Keratinocyte (primary cell): ENCODE measurements at regions not wholly inside any gene's neighbourhood (a gene's known extent, or its start where the extent isn't known, plus 50 kb on each side); places are given as distances from the start of the nearest gene placed in this dataset.

Experiments used
- DNase-seq: peaks from one replicate; pipeline ENCODE4 v3.0.0-alpha.2; 2011; ENCODE audit warnings: low read depth, missing footprints, low spot score
- FAIRE-seq: peaks from 2 replicates; lab custom pipeline; 2011; peaks lifted over from hg19 to GRCh38; lab: Jason Lieb, UNC
- H2AFZ ChIP-seq: 2 replicates; pipeline ENCODE4 v1.6.0; 2012; ENCODE audit warnings: low read length, control low read depth, inconsistent platforms; ENCODE audit not compliant: control insufficient read depth
- H3K27ac ChIP-seq: 2 replicates; pipeline ENCODE4 v1.5.1; 2011; ENCODE audit warnings: low read length; ENCODE audit not compliant: control insufficient read depth, insufficient read depth
- H3K27me3 ChIP-seq: 3 replicates; pipeline ENCODE4 v1.6.0; 2011; ENCODE audit warnings: low read length; ENCODE audit not compliant: control insufficient read depth, insufficient read depth; ENCODE audit errors: extremely low read depth
- H3K36me3 ChIP-seq, 2 experiments: 2 replicates in 1 of 2; 3 replicates in 1 of 2; pipeline ENCODE4 v1.5.1; 2011; ENCODE audit warnings: low read length in 2 of 2, mild to moderate bottlenecking in 1 of 2; ENCODE audit not compliant: control insufficient read depth in 2 of 2, insufficient read depth in 2 of 2; ENCODE audit errors: extremely low read depth in 1 of 2
- H3K4me1 ChIP-seq: 3 replicates; pipeline ENCODE4 v1.5.1; 2011; ENCODE audit warnings: low read length; ENCODE audit not compliant: control insufficient read depth, insufficient read depth; ENCODE audit errors: extremely low read depth
- H3K4me2 ChIP-seq: 3 replicates; pipeline ENCODE4 v1.6.0; 2011; ENCODE audit warnings: low read depth, low read length; ENCODE audit not compliant: control insufficient read depth, insufficient read depth; ENCODE audit errors: extremely low read depth
- H3K4me3 ChIP-seq, 3 experiments: fragments of 200-600 bp in 1 of 3; sonication (generic) in 1 of 3; 2 replicates in 2 of 3; 3 replicates in 1 of 3; pipeline ENCODE4 v1.5.1; 2011 to 2016; ENCODE audit warnings: low read length in 3 of 3, mild to moderate bottlenecking in 3 of 3, control low read depth in 2 of 3, inconsistent platforms in 1 of 3, low read depth in 1 of 3, mixed read lengths in 1 of 3, mixed run types in 1 of 3, moderate library complexity in 1 of 3; ENCODE audit not compliant: control insufficient read depth in 2 of 3, insufficient read depth in 2 of 3; ENCODE audit errors: extremely low read depth in 1 of 3
- H3K79me2 ChIP-seq: 2 replicates; pipeline ENCODE4 v1.6.0; 2012; ENCODE audit warnings: low read length; ENCODE audit not compliant: control insufficient read depth, insufficient read depth
- H3K9ac ChIP-seq: 3 replicates; pipeline ENCODE4 v1.6.0; 2011; ENCODE audit warnings: low read length; ENCODE audit not compliant: control insufficient read depth, insufficient read depth; ENCODE audit errors: extremely low read depth
- H3K9me1 ChIP-seq: 3 replicates; pipeline ENCODE4 v1.6.0; 2011; ENCODE audit warnings: low read length; ENCODE audit not compliant: control insufficient read depth, insufficient read depth; ENCODE audit errors: extremely low read depth
- H3K9me3 ChIP-seq: 2 replicates; pipeline ENCODE4 v1.5.1; 2012; ENCODE audit warnings: low read depth, low read length; ENCODE audit not compliant: control insufficient read depth
- H4K20me1 ChIP-seq: 3 replicates; pipeline ENCODE4 v1.6.0; 2011; ENCODE audit warnings: low read length; ENCODE audit not compliant: control insufficient read depth, insufficient read depth; ENCODE audit errors: extremely low read depth
- CTCF ChIP-seq, 3 experiments: IDR thresholded peaks in 1 of 3; conservative IDR thresholded peaks in 1 of 3; optimal IDR thresholded peaks in 1 of 3; 2 replicates in 2 of 3; 3 replicates in 1 of 3; pipeline versions ENCODE3 to v1.5.1; 2011; ENCODE audit warnings: low read length in 3 of 3, mild to moderate bottlenecking in 3 of 3, moderate library complexity in 2 of 3, control low read depth in 1 of 3, inconsistent platforms in 1 of 3; ENCODE audit not compliant: insufficient read depth in 2 of 3; ENCODE audit errors: extremely low read depth in 1 of 3
- EZH2 ChIP-seq: IDR thresholded peaks from one replicate; pipeline ENCODE4 v1.6.1; 2012; ENCODE audit warnings: inconsistent platforms, mild to moderate bottlenecking, low read length, moderate library complexity
- dilution Hi-C: fragments of 300-500 bp; cut with MboI; formaldehyde crosslinking; loops from one replicate; pipeline ENCODE4 v1.7.0; 2020; ENCODE audit warnings: low sequenced_read_pairs; ENCODE audit not compliant: extremely low pct_ligation_motif_present

DNA sequence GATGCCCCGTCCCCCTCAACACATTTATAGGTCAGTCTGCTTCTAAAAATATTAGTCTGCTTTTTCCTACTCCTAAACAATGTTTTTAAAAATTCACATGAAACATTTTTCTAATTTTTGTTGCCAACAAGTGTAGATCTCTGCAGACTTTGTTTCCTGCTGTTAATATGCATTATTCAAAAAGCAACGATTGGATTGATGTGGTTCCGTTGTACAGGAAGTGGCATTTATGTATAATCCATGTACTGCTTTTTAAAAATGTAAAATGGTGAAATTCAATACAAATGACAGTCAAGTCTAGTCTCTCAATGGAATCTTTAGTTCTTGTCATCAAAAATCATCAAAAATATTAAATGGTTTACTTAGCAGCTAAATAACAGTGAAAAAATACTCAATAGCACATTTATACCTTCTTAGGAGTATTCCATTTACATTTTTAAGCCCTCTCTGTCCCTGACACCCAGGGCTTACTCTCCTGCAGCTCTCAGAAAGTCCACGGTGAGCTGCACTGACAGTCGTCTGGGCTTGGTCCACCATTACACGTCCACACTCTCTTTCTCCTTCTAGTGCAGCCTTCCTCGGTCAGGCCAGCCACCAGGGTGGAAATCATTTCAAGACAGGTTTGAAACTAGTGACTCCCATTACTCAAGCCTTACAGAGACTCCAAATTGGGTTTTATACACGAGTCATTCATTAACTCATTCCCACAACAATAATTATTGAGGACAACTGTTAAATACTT is 211.5 kb downstream of the TMEM200A start:
- Histone ChIP-seq H2AFZ (no peak overlapping the region), H3K27ac (no peak overlapping the region), H3K79me2 (no peaks in the 10 kb centered on the region), H3K4me3 (no peak overlapping the region), H3K27me3 (no peaks in the 10 kb centered on the region), H3K9ac (no peak overlapping the region), H3K36me3 (no peaks in the 10 kb centered on the region), H3K9me3 (no peaks in the 10 kb centered on the region), H3K9me1 (no peaks in the 10 kb centered on the region), H3K4me2 (no peak overlapping the region), H4K20me1 (no peaks in the 10 kb centered on the region), H3K4me1 (no peaks in the 10 kb centered on the region)
- no peak for TF ChIP-seq CTCF (optimal IDR thresholded peaks at IDR 0.05 in 1 of 3, IDR thresholded peaks at IDR 0.05 in 1 of 3, conservative IDR thresholded peaks at IDR 0.05 in 1 of 3; ENCODE audit: extremely low read depth in 1 of 3, insufficient read depth in 2 of 3, low read length in 3 of 3)
- TF ChIP-seq EZH2 = no peak
- FAIRE-seq (no peak), DNase-seq (no peak)
- dilution Hi-C loops = no loop called here

GRCh38 chr6:130578713-130579112 is 212.9 kb downstream of the TMEM200A start:
- H3K9me1 ChIP-seq = no peaks in the 10 kb centered on the region
- H3K79me2 ChIP-seq = no peaks in the 10 kb centered on the region
- H3K9me3 ChIP-seq = no peaks in the 10 kb centered on the region
- no peak overlapping the region for H3K4me3 ChIP-seq
- H3K27ac ChIP-seq = no peak overlapping the region
- TF ChIP-seq EZH2 (no peak), CTCF (optimal IDR thresholded peaks at IDR 0.05 in 1 of 3, IDR thresholded peaks at IDR 0.05 in 1 of 3, conservative IDR thresholded peaks at IDR 0.05 in 1 of 3; ENCODE audit: extremely low read depth in 1 of 3, insufficient read depth in 2 of 3, low read length in 3 of 3) (no peak)
- H2AFZ ChIP-seq = no peak overlapping the region
- H3K9ac ChIP-seq = no peak overlapping the region
- H3K4me2 ChIP-seq = no peak overlapping the region
- H3K27me3 ChIP-seq = no peaks in the 10 kb centered on the region
- dilution Hi-C loops = no loop called here
- FAIRE-seq = no peak
- H3K36me3 ChIP-seq = no peaks in the 10 kb centered on the region
- no peaks in the 10 kb centered on the region for H3K4me1 ChIP-seq
- H4K20me1 ChIP-seq = no peaks in the 10 kb centered on the region
- no peak for DNase-seq
